Adrenal gland (tissue), 9 donors: ENCODE measurements at regions not wholly inside any gene's neighbourhood (a gene's known extent, or its start where the extent isn't known, plus 50 kb on each side); places are given as distances from the start of the nearest gene placed in this dataset.

Source experiments
- DNase-seq, 7 donors: peaks; one replicate each; pipeline ENCODE4 v3.0.0-alpha.2; 2019 to 2020
- H3K27ac ChIP-seq, 5 donors: fragments of 200-600 bp; sonication (generic) in 4 of 5; 1 replicate in 3 of 5; 2 replicates in 2 of 5; pipeline versions ENCODE4 v1.5.1 to v1.8.0; 2016 to 2020; ENCODE audit warnings: mild to moderate bottlenecking in 1 of 5
- H3K27me3 ChIP-seq: fragments of 200-600 bp; 2 replicates; pipeline ENCODE4 v1.8.0; 2021
- H3K36me3 ChIP-seq, 2 donors: fragments of 200-600 bp; replicated peaks in 1 of 2; 1 replicate in 1 of 2; 2 replicates in 1 of 2; pipeline versions ENCODE4 v1.5.1 to v1.8.0; 2018 to 2022
- H3K4me1 ChIP-seq, 2 donors: fragments of 200-600 bp; replicated peaks in 1 of 2; 1 replicate in 1 of 2; 2 replicates in 1 of 2; pipeline versions ENCODE4 v1.5.1 to v1.8.0; 2018 to 2021
- H3K4me3 ChIP-seq, 4 donors: fragments of 200-600 bp; sonication (generic) in 3 of 4; one replicate each; pipeline ENCODE4 v1.5.1; 2016 to 2018
- H3K9me3 ChIP-seq, 3 donors: fragments of 200-600 bp; sonication (generic) in 1 of 3; replicated peaks in 1 of 3; 1 replicate in 2 of 3; 2 replicates in 1 of 3; pipeline versions ENCODE4 v1.5.1 to v1.8.0; 2016 to 2021
- POLR2A ChIP-seq, 2 donors: fragments of 450-650 bp; IDR thresholded peaks; one replicate each; pipeline ENCODE4 v1.6.1; 2017; ENCODE audit warnings: antibody characterized with exemption in 2 of 2, mild to moderate bottlenecking in 2 of 2, moderate library complexity in 1 of 2
- WGBS, 4 donors: extraction: QIAGEN DNeasy Blood & Tissue Kit in 2 of 4; methylation state at CpG; one replicate each; pipeline versions ENCODE4 v1.1.5 to v1.1.7; 2013 to 2017; 5-methylcytosine and 5-hydroxymethylcytosine counted together
- intact Hi-C, 2 donors: fragments of 100-400 bp; cut with DNase I; formaldehyde crosslinking; loops; one replicate each; pipeline versions ENCODE4 v1.14.1 to v1.15.0; 2022 to 2023
- TF ChIP-seq, protein P1 (sequence below), 6 experiments: fragments of 450-650 bp in 4 of 6; fragments of 200-600 bp in 2 of 6; sonication (generic) in 1 of 6; IDR thresholded peaks; 1 replicate in 5 of 6; 2 replicates in 1 of 6; pipeline versions ENCODE4 v1.5.1 to v1.8.0; 2016 to 2021; ENCODE audit warnings: antibody characterized with exemption in 6 of 6, mild to moderate bottlenecking in 2 of 6, moderate library complexity in 1 of 6
- donor health status: healthy with polysubstance abuse.
- donor health status: Bipolar disorder and iron deficiency.
- donor health status: DM: yes; HTN: yes; CAD: no.
- donor health status: DM: no; HTN: no; CAD: no.
- donor health status: DM: no; HTN: no; CAD: no.

DNA sequence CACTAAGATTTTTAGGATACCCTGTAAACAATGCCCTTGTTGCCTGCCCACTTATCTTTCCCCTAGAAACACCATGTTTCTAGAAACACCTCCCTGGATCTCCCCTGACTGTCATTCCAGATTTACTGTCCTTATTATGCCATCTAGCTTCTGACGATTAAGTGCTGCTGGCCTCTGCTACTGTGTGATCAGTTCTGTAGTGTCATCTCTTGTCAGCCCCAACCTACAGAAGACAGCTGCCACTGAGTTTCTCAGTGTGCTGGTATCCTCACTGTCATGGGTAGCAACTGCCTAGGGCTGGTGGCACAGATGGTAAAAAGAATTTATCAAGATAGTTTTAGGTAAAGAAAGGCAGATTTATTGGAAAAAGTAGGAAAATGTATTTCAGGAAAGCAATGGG, 68.7 kb upstream of the WWC2 start:
- TF ChIP-seq POLR2A (IDR thresholded peaks at IDR 0.05): no peak
- TF ChIP-seq, protein P1, sequence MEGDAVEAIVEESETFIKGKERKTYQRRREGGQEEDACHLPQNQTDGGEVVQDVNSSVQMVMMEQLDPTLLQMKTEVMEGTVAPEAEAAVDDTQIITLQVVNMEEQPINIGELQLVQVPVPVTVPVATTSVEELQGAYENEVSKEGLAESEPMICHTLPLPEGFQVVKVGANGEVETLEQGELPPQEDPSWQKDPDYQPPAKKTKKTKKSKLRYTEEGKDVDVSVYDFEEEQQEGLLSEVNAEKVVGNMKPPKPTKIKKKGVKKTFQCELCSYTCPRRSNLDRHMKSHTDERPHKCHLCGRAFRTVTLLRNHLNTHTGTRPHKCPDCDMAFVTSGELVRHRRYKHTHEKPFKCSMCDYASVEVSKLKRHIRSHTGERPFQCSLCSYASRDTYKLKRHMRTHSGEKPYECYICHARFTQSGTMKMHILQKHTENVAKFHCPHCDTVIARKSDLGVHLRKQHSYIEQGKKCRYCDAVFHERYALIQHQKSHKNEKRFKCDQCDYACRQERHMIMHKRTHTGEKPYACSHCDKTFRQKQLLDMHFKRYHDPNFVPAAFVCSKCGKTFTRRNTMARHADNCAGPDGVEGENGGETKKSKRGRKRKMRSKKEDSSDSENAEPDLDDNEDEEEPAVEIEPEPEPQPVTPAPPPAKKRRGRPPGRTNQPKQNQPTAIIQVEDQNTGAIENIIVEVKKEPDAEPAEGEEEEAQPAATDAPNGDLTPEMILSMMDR (IDR thresholded peaks at IDR 0.05): no peak
- WGBS, 4 donors: 18 to 29% (median 26%) methylated on average over 1 of the region's 1 CpG

DNA sequence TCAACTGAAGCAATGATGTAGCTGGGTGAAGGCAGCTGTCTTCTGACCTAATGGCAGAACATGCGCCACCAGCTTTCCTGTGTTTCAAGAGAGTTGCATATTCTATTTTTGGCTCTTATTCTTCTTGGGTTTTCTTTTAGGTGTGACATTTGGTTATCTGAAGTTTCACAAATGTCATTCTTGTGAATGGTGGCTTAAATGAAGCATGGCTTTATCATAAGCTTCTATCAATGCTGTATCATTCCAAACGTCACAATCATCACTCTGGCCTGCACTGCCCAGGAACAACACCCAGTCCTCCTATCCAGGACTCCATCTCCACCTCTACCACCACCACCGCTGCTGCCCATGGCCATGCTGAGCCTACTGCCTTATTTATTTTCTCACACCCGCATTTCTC, 69.7 kb upstream of the WWC2 start:
- H3K27ac ChIP-seq: no peak overlapping the region
- WGBS, 4 donors: 75 to 84% (median 79%) methylated on average over 4 of the region's 4 CpGs
- no peaks in the 10 kb centered on the region for H3K27me3 ChIP-seq
- H3K4me1 ChIP-seq: no peaks in the 10 kb centered on the region
- intact Hi-C loops: no loop called here
- DNase-seq: no peak
- TF ChIP-seq, protein P1 (IDR thresholded peaks at IDR 0.05): no peak
- TF ChIP-seq POLR2A (IDR thresholded peaks at IDR 0.05): no peak
- H3K36me3 ChIP-seq: no peaks in the 10 kb centered on the region
- no peaks in the 10 kb centered on the region for H3K9me3 ChIP-seq
- H3K4me3 ChIP-seq: no peak overlapping the region

More for the DNA sequence above, 68.7 kb upstream of the WWC2 start:
- Histone ChIP-seq H3K27me3 (no peaks in the 10 kb centered on the region), H3K36me3 (no peaks in the 10 kb centered on the region), H3K9me3 (no peaks in the 10 kb centered on the region), H3K4me3 (no peak overlapping the region), H3K4me1 (no peaks in the 10 kb centered on the region), H3K27ac (no peak overlapping the region)
- intact Hi-C loops: no loop called here
- no peak for DNase-seq

DNA sequence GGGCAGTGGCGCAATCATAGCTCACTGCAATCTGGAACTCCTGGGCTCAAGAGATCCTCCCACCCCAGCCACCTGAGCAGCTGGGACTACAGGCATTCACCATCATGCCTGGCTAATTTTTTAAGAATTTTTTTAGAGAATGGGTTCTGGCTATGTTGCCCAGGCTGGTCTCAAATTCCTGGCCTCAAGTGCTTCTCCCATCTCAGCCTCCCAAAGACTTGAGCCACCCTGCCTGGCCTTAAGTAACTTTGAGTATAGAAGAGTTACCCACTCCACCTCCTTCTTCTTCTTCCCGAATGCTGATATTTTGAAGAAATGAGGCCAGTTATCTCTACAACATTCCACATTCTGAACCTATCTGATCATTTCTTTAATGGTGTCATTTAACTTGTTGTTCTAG, 72.4 kb upstream of the WWC2 start:
- TF ChIP-seq, protein P1 (IDR thresholded peaks at IDR 0.05): no peak
- no peak for TF ChIP-seq POLR2A (IDR thresholded peaks at IDR 0.05)
- no peak overlapping the region for H3K27ac ChIP-seq
- H3K27me3 ChIP-seq: no peaks in the 10 kb centered on the region
- no peak for DNase-seq
- no peaks in the 10 kb centered on the region for H3K36me3 ChIP-seq
- intact Hi-C loops: no loop called here
- no peaks in the 10 kb centered on the region for H3K9me3 ChIP-seq
- 85 to 93% (median 88%) methylated on average over 2 of the region's 2 CpGs for WGBS, 4 donors
- H3K4me3 ChIP-seq: no peak overlapping the region
- no peaks in the 10 kb centered on the region for H3K4me1 ChIP-seq

DNA sequence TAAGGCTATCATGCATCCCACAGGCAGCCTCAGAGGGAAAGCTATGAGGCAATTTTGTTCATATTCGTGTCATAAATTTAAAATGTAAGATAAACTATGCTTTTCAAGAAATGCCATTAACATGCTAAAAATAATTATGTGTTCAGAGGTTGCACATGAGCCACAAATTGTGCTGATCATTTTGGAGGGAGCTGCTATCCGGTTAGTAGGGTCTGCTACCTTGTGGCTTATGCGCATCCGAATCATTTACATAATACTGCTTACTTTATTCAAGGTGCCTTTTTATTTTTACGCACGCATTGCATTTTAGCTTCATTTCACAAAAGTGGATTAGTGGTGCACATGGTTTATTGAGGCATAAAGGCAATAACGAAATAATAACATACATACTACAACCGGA, 76.4 kb upstream of the WWC2 start:
- H3K27ac ChIP-seq: no peak overlapping the region
- TF ChIP-seq, protein P1 (IDR thresholded peaks at IDR 0.05): no peak
- no peak for DNase-seq
- no peaks in the 10 kb centered on the region for H3K27me3 ChIP-seq
- intact Hi-C loops: no loop called here
- H3K4me1 ChIP-seq: no peaks in the 10 kb centered on the region
- H3K9me3 ChIP-seq: no peaks in the 10 kb centered on the region
- no peak overlapping the region for H3K4me3 ChIP-seq
- WGBS, 4 donors: 83 to 91% (median 86%) methylated on average over 8 of the region's 8 CpGs
- H3K36me3 ChIP-seq: no peaks in the 10 kb centered on the region
